ENCODE measurements at regions not wholly inside any gene's neighbourhood (a gene's known extent, or its start where the extent isn't known, plus 50 kb on each side); places are given as distances from the start of the nearest gene placed in this dataset.

- TF ChIP-seq CTCF (IDR thresholded peaks at IDR 0.05), result no peak
- TF ChIP-seq POLR2A (IDR thresholded peaks at IDR 0.05), result no peak
- no peak for TF ChIP-seq EP300 (IDR thresholded peaks at IDR 0.05)
These were observed 298.5 kb upstream of the TLE4 start for GRCh38 chr9:79273311-79273710.

All from ovary (tissue), 3 donors.